Kidney (tissue), 13 donors: ENCODE measurements at regions not wholly inside any gene's neighbourhood (a gene's known extent, or its start where the extent isn't known, plus 50 kb on each side); places are given as distances from the start of the nearest gene placed in this dataset.
"Not testable (repeated sequence)": the region's sequence is repeated elsewhere in the genome, so short reads cannot be mapped to it uniquely, and the experiment has no call there.

Source experiments
- DNase-seq, 5 donors: peaks; one replicate each; pipeline ENCODE4 v3.0.0-alpha.2; 2013 to 2020
- FAIRE-seq: peaks from 2 replicates; lab custom pipeline; 2012; peaks lifted over from hg19 to GRCh38; lab: Jason Lieb, UNC
- H3K27ac ChIP-seq, 2 donors: one replicate each; pipeline ENCODE4 v1.7.0; 2013; ENCODE audit warnings: low read depth in 2 of 2, low read length in 2 of 2, inconsistent platforms in 1 of 2
- H3K27me3 ChIP-seq: one replicate; pipeline ENCODE4 v1.7.1; 2013; ENCODE audit warnings: low read length, inconsistent platforms; ENCODE audit not compliant: control insufficient read depth, insufficient read depth
- H3K36me3 ChIP-seq, 3 donors: one replicate each; pipeline versions ENCODE4 v1.7.0 to v1.7.1; 2013; ENCODE audit warnings: low read length in 3 of 3, control low read depth in 1 of 3, inconsistent platforms in 1 of 3; ENCODE audit not compliant: insufficient read depth in 3 of 3, control insufficient read depth in 2 of 3
- H3K4me1 ChIP-seq, 3 donors: one replicate each; pipeline versions ENCODE4 v1.7.0 to v1.7.1; 2013; ENCODE audit warnings: low read length in 3 of 3, inconsistent platforms in 1 of 3, low read depth in 1 of 3; ENCODE audit not compliant: control insufficient read depth in 2 of 3, insufficient read depth in 2 of 3
- H3K4me3 ChIP-seq, 3 donors: one replicate each; pipeline versions ENCODE4 v1.7.0 to v1.8.1; 2013; ENCODE audit warnings: low read length in 3 of 3, control low read depth in 1 of 3, inconsistent platforms in 1 of 3
- H3K9ac ChIP-seq, 3 donors: one replicate each; pipeline versions ENCODE4 v1.7.0 to v1.7.1; 2013; ENCODE audit warnings: low read length in 3 of 3, control low read depth in 1 of 3, inconsistent platforms in 1 of 3
- H3K9me3 ChIP-seq, 3 donors: one replicate each; pipeline versions ENCODE4 v1.7.0 to v1.7.1; 2013; ENCODE audit warnings: low read length in 3 of 3, control low read depth in 1 of 3, inconsistent platforms in 1 of 3; ENCODE audit not compliant: control insufficient read depth in 2 of 3, insufficient read depth in 1 of 3
- CTCF ChIP-seq: IDR thresholded peaks from 3 replicates; pipeline ENCODE4 v1.5.1; 2012; ENCODE audit warnings: mild to moderate bottlenecking, moderate library complexity, borderline replicate concordance; ENCODE audit not compliant: insufficient read depth; ENCODE audit errors: extremely low read depth
- intact Hi-C: fragments of 100-400 bp; cut with DNase I; formaldehyde crosslinking; loops from one replicate; pipeline ENCODE4 v1.11.1; 2022
- donor health status: control.
- donor health status: control.
- donor health status: control.
- donor health status: control.
- donor health status: control.
- donor health status: DM: yes; HTN: yes; CAD: no.
- donor health status: Normal renal cell carcinoma (clear cell type).

GRCh38 chrX:114201622-114202021 lies 382.3 kb upstream of the HTR2C start:
- intact Hi-C loops: no loop called here
- H3K36me3 ChIP-seq: no peaks in the 10 kb centered on the region
- no peak overlapping the region for H3K9ac ChIP-seq
- no peaks in the 10 kb centered on the region for H3K4me1 ChIP-seq
- H3K9me3 ChIP-seq: no peaks in the 10 kb centered on the region
- no peak overlapping the region for H3K4me3 ChIP-seq
- TF ChIP-seq CTCF: no peak
- no peaks in the 10 kb centered on the region for H3K27me3 ChIP-seq
- no peak overlapping the region for H3K27ac ChIP-seq
- DNase-seq (no peak), FAIRE-seq (no peak)

GRCh38 chrX:114181195-114181594 lies 402.7 kb upstream of the HTR2C start:
- Histone ChIP-seq H3K36me3 (no peaks in the 10 kb centered on the region), H3K27me3 (no peaks in the 10 kb centered on the region), H3K9ac (no peak overlapping the region), H3K4me3 (no peak overlapping the region), H3K4me1 (no peaks in the 10 kb centered on the region), H3K9me3 (no peaks in the 10 kb centered on the region), H3K27ac (no peak overlapping the region)
- FAIRE-seq (no peak), DNase-seq (no peak)
- no peak for TF ChIP-seq CTCF
- intact Hi-C loops: no loop called here

- intact Hi-C loops: no loop called here
- Histone ChIP-seq H3K27ac (no peak overlapping the region), H3K9ac (no peak overlapping the region), H3K27me3 (no peaks in the 10 kb centered on the region), H3K9me3 (no peaks in the 10 kb centered on the region), H3K4me3 (no peak overlapping the region), H3K4me1 (no peaks in the 10 kb centered on the region), H3K36me3 (no peaks in the 10 kb centered on the region)
- no peak for DNase-seq
- no peak for FAIRE-seq
- no peak for TF ChIP-seq CTCF
Observed at GRCh38 chrX:114178126-114178525, 405.8 kb upstream of the HTR2C start.

GRCh38 chrX:114167276-114167675 lies 416.6 kb upstream of the HTR2C start:
- FAIRE-seq, H3K9ac ChIP-seq, H3K4me1 ChIP-seq, H3K27me3 ChIP-seq, H3K27ac ChIP-seq, H3K36me3 ChIP-seq, DNase-seq, H3K4me3 ChIP-seq, intact Hi-C loops, H3K9me3 ChIP-seq: not testable (repeated sequence)
